B cell (primary cell): ENCODE measurements at regions not wholly inside any gene's neighbourhood (a gene's known extent, or its start where the extent isn't known, plus 50 kb on each side); places are given as distances from the start of the nearest gene placed in this dataset.
A peak's percentile ranks its signal among the peaks of the same experiment; 100 is the strongest.

Experiments
- ATAC-seq: fragments of 200-7000 bp; cut with Tn5 transposase; one replicate; pipeline ENCODE4 v1.10.0; 2021; ENCODE audit warnings: low read depth, mild to moderate bottlenecking, moderate number of reproducible peaks, moderate library complexity
- CTCF ChIA-PET: fragments of 350-600 bp; sonication (Branson Sonifier 250); formaldehyde crosslinking; loops from one replicate; lab custom pipeline; 2021; ENCODE audit warnings: antibody characterized with exemption, inconsistent platforms; lab: Charles Lee
- POLR2A ChIA-PET: fragments of 350-600 bp; sonication (Branson Sonifier 250); formaldehyde crosslinking; loops from one replicate; lab custom pipeline; 2021; ENCODE audit warnings: antibody characterized with exemption; lab: Charles Lee
- DNase-seq: peaks from one replicate; pipeline ENCODE4 v3.0.0; 2013
- H2AFZ ChIP-seq: 2 replicates; pipeline ENCODE4 v1.6.1; 2012; ENCODE audit warnings: mild to moderate bottlenecking, low read depth, low read length; ENCODE audit not compliant: insufficient read depth, poor library complexity, severe bottlenecking
- H3K27ac ChIP-seq, 2 donors: 1 replicate in 1 of 2; 2 replicates in 1 of 2; pipeline ENCODE4 v1.5.1; 2012 to 2013; ENCODE audit warnings: low read length in 2 of 2, mild to moderate bottlenecking in 2 of 2, moderate library complexity in 1 of 2
- H3K27me3 ChIP-seq, 4 experiments: fragments of 200-600 bp in 1 of 4; sonication (generic) in 1 of 4; replicated peaks in 1 of 4; 1 replicate in 2 of 4; 2 replicates in 2 of 4; pipeline versions ENCODE4 v1.6.1 to v1.7.0; 2013 to 2016; ENCODE audit warnings: low read length in 3 of 4, mild to moderate bottlenecking in 2 of 4, mixed read lengths in 1 of 4, moderate library complexity in 1 of 4; ENCODE audit not compliant: insufficient read depth in 4 of 4, control insufficient read depth in 3 of 4; ENCODE audit errors: control extremely low read depth in 1 of 4
- H3K36me3 ChIP-seq, 2 experiments: replicated peaks in 1 of 2; 1 replicate in 1 of 2; 2 replicates in 1 of 2; pipeline versions ENCODE4 v1.6.1 to v1.7.1; 2013; ENCODE audit warnings: low read length in 1 of 2; ENCODE audit not compliant: insufficient read depth in 2 of 2, control insufficient read depth in 1 of 2; ENCODE audit errors: control extremely low read depth in 1 of 2, extremely low read depth in 1 of 2
- H3K4me1 ChIP-seq, 2 donors: fragments of 200-600 bp in 1 of 2; sonication (generic) in 1 of 2; 1 replicate in 1 of 2; 2 replicates in 1 of 2; pipeline versions ENCODE4 v1.5.1 to v1.6.1; 2013 to 2017; ENCODE audit warnings: low read length in 2 of 2; ENCODE audit not compliant: control insufficient read depth in 2 of 2, insufficient read depth in 2 of 2
- H3K4me2 ChIP-seq: replicated peaks from 2 replicates; pipeline ENCODE3; 2012; ENCODE audit warnings: mild to moderate bottlenecking, low read depth, low read length; ENCODE audit not compliant: poor library complexity, severe bottlenecking
- H3K4me3 ChIP-seq, 5 experiments: fragments of 200-600 bp in 1 of 5; sonication (generic) in 1 of 5; 1 replicate in 3 of 5; 2 replicates in 2 of 5; pipeline versions ENCODE4 v1.5.1 to v1.7.0; 2011 to 2016; ENCODE audit warnings: low read length in 4 of 5, mild to moderate bottlenecking in 4 of 5, low read depth in 2 of 5, control low read depth in 1 of 5, moderate library complexity in 1 of 5; ENCODE audit not compliant: insufficient read depth in 1 of 5; ENCODE audit errors: control extremely low read depth in 1 of 5, extremely low read depth in 1 of 5
- H3K79me2 ChIP-seq: fragments of 200-600 bp; sonication (generic); one replicate; pipeline ENCODE4 v1.6.0; 2016; ENCODE audit warnings: low read length; ENCODE audit not compliant: control insufficient read depth, insufficient read depth
- H3K9ac ChIP-seq: fragments of 200-600 bp; sonication (generic); 2 replicates; pipeline ENCODE4 v1.6.1; 2017; ENCODE audit warnings: mild to moderate bottlenecking, low read length, moderate library complexity
- H3K9me3 ChIP-seq, 3 donors: one replicate each; pipeline versions ENCODE4 v1.6.1 to v1.7.1; 2013; ENCODE audit warnings: low read length in 2 of 3; ENCODE audit not compliant: control insufficient read depth in 2 of 3, insufficient read depth in 1 of 3; ENCODE audit errors: control extremely low read depth in 1 of 3
- H4K20me1 ChIP-seq: 2 replicates; pipeline ENCODE4 v1.6.0; 2012; ENCODE audit warnings: mild to moderate bottlenecking, low read length; ENCODE audit not compliant: insufficient read depth, control insufficient read depth, poor library complexity, severe bottlenecking
- H3K27ac Mint-ChIP-seq: one replicate; pipeline ENCODE4 v1.8.0; 2021; ENCODE audit warnings: mixed read lengths
- H3K27me3 Mint-ChIP-seq: one replicate; pipeline ENCODE4 v1.8.0; 2021; ENCODE audit warnings: mixed read lengths
- H3K4me1 Mint-ChIP-seq: one replicate; pipeline ENCODE4 v1.8.0; 2021; ENCODE audit warnings: mixed read lengths
- H3K4me3 Mint-ChIP-seq: one replicate; pipeline ENCODE4 v1.8.0; 2021; ENCODE audit warnings: mixed read lengths
- H3K9me3 Mint-ChIP-seq: one replicate; pipeline ENCODE4 v1.8.0; 2022; ENCODE audit warnings: mixed read lengths; ENCODE audit not compliant: insufficient read depth
- CTCF ChIP-seq: fragments of 200-600 bp; IDR thresholded peaks from one replicate; pipeline ENCODE4 v1.8.0; 2022; ENCODE audit warnings: antibody characterized with exemption, mild to moderate bottlenecking
- EZH2 ChIP-seq: IDR thresholded peaks from 2 replicates; pipeline ENCODE4 v1.6.1; 2012; ENCODE audit warnings: borderline replicate concordance, low read depth, mild to moderate bottlenecking, moderate library complexity, low read length; ENCODE audit not compliant: insufficient read depth, poor library complexity, severe bottlenecking
- WGBS: methylation state at CpG from one replicate; pipeline ENCODE4 v1.1.5; 2013; ENCODE audit warnings: missing lambda C conversion rate; ENCODE audit not compliant: insufficient coverage; 5-methylcytosine and 5-hydroxymethylcytosine counted together
- intact Hi-C: fragments of 100-400 bp; cut with micrococcal nuclease; formaldehyde crosslinking; loops from one replicate; pipeline ENCODE4 v1.10.0; 2022

DNA sequence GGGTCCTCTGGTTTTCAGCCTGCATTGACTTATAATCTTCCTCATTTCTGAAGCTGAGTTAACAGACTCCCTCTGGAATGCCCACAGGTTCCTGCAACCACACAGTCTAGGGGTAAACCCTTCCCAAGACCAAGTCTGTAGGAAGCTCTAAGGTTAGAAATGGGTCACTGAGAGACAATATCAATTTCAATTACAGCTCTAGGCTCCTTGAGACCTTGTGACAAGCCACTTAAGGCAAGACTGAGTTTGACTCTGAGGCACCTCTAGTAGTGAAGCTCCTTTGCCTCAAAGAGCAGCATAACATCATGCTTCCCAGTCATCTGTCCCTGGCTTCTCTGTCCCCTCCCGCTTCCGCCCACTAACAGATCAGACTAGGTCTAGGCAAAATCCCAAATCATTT is 333.2 kb upstream of the JARID2 start:
- Histone ChIP-seq H2AFZ (no peak overlapping the region), H3K27ac (no peak overlapping the region), H3K4me3 (no peak overlapping the region), H3K79me2 (no peaks in the 10 kb centered on the region), H3K27me3 (no peaks in the 10 kb centered on the region), H3K9ac (no peak overlapping the region), H3K4me2 (no peak overlapping the region), H4K20me1 (no peaks in the 10 kb centered on the region), H3K36me3 (no peaks in the 10 kb centered on the region), H3K4me1 (peaks cover 33 to 36% of the 10 kb centered on the region in 2 donors), H3K9me3 (peaks cover 0 to 10% (median 2%) of the 10 kb centered on the region in 3 donors)
- POLR2A ChIA-PET = interaction anchor here (0.5 kb wide), 1 partner anchor 35 kb away, joined by 3 read pairs; no protein-coding TSS in a partner anchor
- intact Hi-C loops = no loop called here
- CTCF ChIA-PET = no interaction called here
- TF ChIP-seq EZH2 = no peak
- ATAC-seq (no peak), DNase-seq (no peak)
- peak overlapping the region; percentile 37 for H3K27ac Mint-ChIP-seq
- peaks cover 6% of the 10 kb centered on the region for H3K9me3 Mint-ChIP-seq
- no peaks in the 10 kb centered on the region for H3K27me3 Mint-ChIP-seq
- WGBS = 100% methylated on average over 2 of the region's 2 CpGs
- peaks cover 28% of the 10 kb centered on the region for H3K4me1 Mint-ChIP-seq
- H3K4me3 Mint-ChIP-seq = no peak overlapping the region

DNA sequence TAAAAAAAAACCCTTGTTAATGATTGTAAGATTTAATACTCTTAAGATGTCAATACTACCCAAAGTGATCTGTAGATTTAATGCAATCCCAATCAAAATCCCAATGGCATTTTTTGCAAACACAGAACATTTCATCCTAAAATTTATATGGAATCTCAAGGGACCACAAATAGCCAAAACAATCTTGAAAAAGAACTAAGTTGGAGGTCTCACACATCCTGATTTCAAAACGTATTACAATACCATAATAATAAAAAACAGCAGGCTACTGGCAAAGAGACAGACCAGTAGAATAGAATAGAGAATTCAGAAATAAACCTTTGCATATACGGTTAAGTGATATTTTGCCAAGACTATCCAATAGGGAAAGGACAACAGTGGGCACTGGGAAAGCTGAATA is 331.9 kb upstream of the JARID2 start:
- no peak overlapping the region for H3K27ac ChIP-seq
- H3K9ac ChIP-seq = no peak overlapping the region
- H3K4me3 ChIP-seq = no peak overlapping the region
- H4K20me1 ChIP-seq = no peaks in the 10 kb centered on the region
- ChIA-PET POLR2A (no interaction called here), CTCF (no interaction called here)
- DNase-seq = no peak
- H3K36me3 ChIP-seq = no peaks in the 10 kb centered on the region
- H2AFZ ChIP-seq = no peak overlapping the region
- intact Hi-C loops = no loop called here
- H3K27me3 Mint-ChIP-seq = no peaks in the 10 kb centered on the region
- H3K9me3 Mint-ChIP-seq = peaks cover 6% of the 10 kb centered on the region
- H3K27me3 ChIP-seq = no peaks in the 10 kb centered on the region
- H3K4me1 Mint-ChIP-seq = peaks cover 27% of the 10 kb centered on the region
- ATAC-seq = no peak
- no peaks in the 10 kb centered on the region for H3K79me2 ChIP-seq
- TF ChIP-seq EZH2 = no peak
- TF ChIP-seq CTCF = no peak
- H3K27ac Mint-ChIP-seq = no peak overlapping the region
- H3K4me3 Mint-ChIP-seq = no peak overlapping the region
- peaks cover 0 to 10% (median 2%) of the 10 kb centered on the region in 3 donors for H3K9me3 ChIP-seq
- H3K4me1 ChIP-seq = peaks cover 33% of the 10 kb centered on the region in 2 donors
- H3K4me2 ChIP-seq = no peak overlapping the region
- no CpG with 5 or more reads among the region's 2 CpGs for WGBS
